Left kidney (tissue), 1 donor: ENCODE measurements at regions not wholly inside any gene's neighbourhood (a gene's known extent, or its start where the extent isn't known, plus 50 kb on each side); places are given as distances from the start of the nearest gene placed in this dataset.
A peak's percentile ranks its signal among the peaks of the same experiment; 100 is the strongest.

ENCODE experiments used
- DNase-seq: peaks from one replicate; pipeline ENCODE4 v3.0.0-alpha.2; 2013

- DNase-seq = no peak
Measured at GRCh38 chr2:217193431-217194340, 333.8 kb upstream of the TNP1 start.

GRCh38 chr2:217192366-217192765 is 332.5 kb upstream of the TNP1 start:
- no peak for DNase-seq

- DNase-seq = no peak
Measured at GRCh38 chr2:217189747-217190146, 329.9 kb upstream of the TNP1 start.

- DNase-seq = no peak
Measured at GRCh38 chr2:217189131-217189530, 329.3 kb upstream of the TNP1 start.

- DNase-seq = no peak
Measured at GRCh38 chr2:217186668-217187159, 326.9 kb upstream of the TNP1 start.

GRCh38 chr2:217186152-217186551 is 326.3 kb upstream of the TNP1 start:
- DNase-seq = no peak

- DNase-seq = no peak
Measured at GRCh38 chr2:217185265-217185995, 325.6 kb upstream of the TNP1 start.

- DNase-seq = no peak
Measured at GRCh38 chr2:217184242-217184641, 324.4 kb upstream of the TNP1 start.

GRCh38 chr2:217183471-217183870 is 323.6 kb upstream of the TNP1 start:
- DNase-seq = no peak

GRCh38 chr2:217182926-217183325 is 323.1 kb upstream of the TNP1 start:
- no peak for DNase-seq

- no peak for DNase-seq
Measured at GRCh38 chr2:217181512-217181911, 321.6 kb upstream of the TNP1 start.

- DNase-seq = no peak
Measured at GRCh38 chr2:217179854-217180253, 320.0 kb upstream of the TNP1 start.

- DNase-seq = no peak
Measured at GRCh38 chr2:217178341-217178740, 318.5 kb upstream of the TNP1 start.

GRCh38 chr2:217177720-217178119 is 317.9 kb upstream of the TNP1 start:
- DNase-seq = no peak

GRCh38 chr2:217171874-217172273 is 312.0 kb upstream of the TNP1 start:
- no peak for DNase-seq

- DNase-seq = no peak
Measured at GRCh38 chr2:217168496-217168895, 308.6 kb upstream of the TNP1 start.

GRCh38 chr2:217167531-217167930 is 307.7 kb upstream of the TNP1 start:
- DNase-seq = no peak

GRCh38 chr2:217166241-217166850 is 306.5 kb upstream of the TNP1 start:
- DNase-seq = peak; percentile 49

- no peak for DNase-seq
Measured at GRCh38 chr2:217165547-217165946, 305.7 kb upstream of the TNP1 start.

GRCh38 chr2:217163987-217164386 is 304.1 kb upstream of the TNP1 start:
- no peak for DNase-seq

GRCh38 chr2:217162533-217162932 is 302.7 kb upstream of the TNP1 start:
- no peak for DNase-seq
